Ovary (tissue), 3 donors: ENCODE measurements at regions not wholly inside any gene's neighbourhood (a gene's known extent, or its start where the extent isn't known, plus 50 kb on each side); places are given as distances from the start of the nearest gene placed in this dataset.

Source experiments
- CTCF ChIP-seq, 3 donors: fragments of 450-650 bp in 2 of 3; fragments of 200-600 bp in 1 of 3; IDR thresholded peaks; one replicate each; pipeline versions ENCODE4 v1.5.1 to v1.8.0; 2016 to 2022; ENCODE audit warnings: antibody characterized with exemption in 3 of 3, mild to moderate bottlenecking in 1 of 3
- EP300 ChIP-seq: sonication (generic); formaldehyde crosslinking; IDR thresholded peaks from one replicate; pipeline ENCODE4 v1.6.1; 2017; ENCODE audit warnings: antibody characterized with exemption
- POLR2A ChIP-seq: fragments of 450-650 bp; IDR thresholded peaks from one replicate; pipeline ENCODE4 v1.6.1; 2017; ENCODE audit warnings: antibody characterized with exemption, mild to moderate bottlenecking, moderate library complexity
- donor health status: DM: no; HTN: no; CAD: no.

- no peak for TF ChIP-seq EP300
- TF ChIP-seq POLR2A, result no peak
- no peak for TF ChIP-seq CTCF (IDR thresholded peaks at IDR 0.05)
These were observed 134.0 kb downstream of the ISOC1 start for GRCh38 chr5:129228577-129228976.
